ENCODE measurements at regions not wholly inside any gene's neighbourhood (a gene's known extent, or its start where the extent isn't known, plus 50 kb on each side); places are given as distances from the start of the nearest gene placed in this dataset.

DNA sequence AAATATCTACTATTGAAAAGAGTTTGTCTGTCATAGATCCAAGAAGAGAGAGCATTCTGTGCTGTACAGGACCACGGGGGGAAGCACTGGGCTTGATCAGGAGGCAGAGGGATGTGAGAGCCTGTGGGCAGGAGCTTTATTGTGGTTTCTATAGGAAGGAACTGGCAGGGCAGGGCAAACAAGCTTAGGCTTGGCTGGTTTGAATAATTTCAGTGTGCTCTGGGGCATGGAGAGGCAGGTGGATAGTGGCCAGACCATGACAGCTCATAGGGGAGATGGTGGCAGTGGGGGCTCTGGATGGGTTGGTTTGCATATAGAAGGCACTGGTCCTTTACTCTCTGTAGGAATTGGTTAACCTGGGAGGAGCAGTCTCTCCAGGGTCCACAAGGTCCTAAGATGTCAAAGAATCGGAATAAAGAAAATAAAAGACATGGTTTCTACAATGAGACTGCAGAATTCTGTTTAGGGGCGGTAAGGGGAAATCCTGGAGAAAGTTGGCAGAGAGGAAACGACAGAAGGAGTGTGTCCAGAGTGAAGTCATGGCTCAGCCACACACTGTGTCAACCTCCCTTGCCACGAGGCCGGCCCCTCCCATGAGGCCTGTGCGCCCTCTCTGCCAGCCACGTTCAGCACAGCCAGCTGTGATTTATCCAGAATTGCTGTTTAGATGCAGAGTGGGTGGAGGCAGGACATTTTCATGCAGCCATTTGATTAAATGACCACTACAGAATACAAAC lies 81.7 kb upstream of the PGBD5 start:
- H3K36me3 Mint-ChIP-seq (ENCODE audit: low read depth, unreplicated experiment): peaks cover 4% of the 10 kb centered on the region
- TF ChIP-seq, protein P1, sequence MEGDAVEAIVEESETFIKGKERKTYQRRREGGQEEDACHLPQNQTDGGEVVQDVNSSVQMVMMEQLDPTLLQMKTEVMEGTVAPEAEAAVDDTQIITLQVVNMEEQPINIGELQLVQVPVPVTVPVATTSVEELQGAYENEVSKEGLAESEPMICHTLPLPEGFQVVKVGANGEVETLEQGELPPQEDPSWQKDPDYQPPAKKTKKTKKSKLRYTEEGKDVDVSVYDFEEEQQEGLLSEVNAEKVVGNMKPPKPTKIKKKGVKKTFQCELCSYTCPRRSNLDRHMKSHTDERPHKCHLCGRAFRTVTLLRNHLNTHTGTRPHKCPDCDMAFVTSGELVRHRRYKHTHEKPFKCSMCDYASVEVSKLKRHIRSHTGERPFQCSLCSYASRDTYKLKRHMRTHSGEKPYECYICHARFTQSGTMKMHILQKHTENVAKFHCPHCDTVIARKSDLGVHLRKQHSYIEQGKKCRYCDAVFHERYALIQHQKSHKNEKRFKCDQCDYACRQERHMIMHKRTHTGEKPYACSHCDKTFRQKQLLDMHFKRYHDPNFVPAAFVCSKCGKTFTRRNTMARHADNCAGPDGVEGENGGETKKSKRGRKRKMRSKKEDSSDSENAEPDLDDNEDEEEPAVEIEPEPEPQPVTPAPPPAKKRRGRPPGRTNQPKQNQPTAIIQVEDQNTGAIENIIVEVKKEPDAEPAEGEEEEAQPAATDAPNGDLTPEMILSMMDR (IDR thresholded peaks at IDR 0.05; ENCODE audit: unreplicated experiment): no peak
- no peak overlapping the region for H3K27ac Mint-ChIP-seq (ENCODE audit: unreplicated experiment)
- no peaks in the 10 kb centered on the region for H3K4me1 Mint-ChIP-seq (ENCODE audit: unreplicated experiment)
- H3K4me3 Mint-ChIP-seq (ENCODE audit: unreplicated experiment): no peak overlapping the region
- H3K9me3 Mint-ChIP-seq (ENCODE audit: unreplicated experiment): no peaks in the 10 kb centered on the region
- DNase-seq (ENCODE audit: low spot score): no peak
- H3K27me3 Mint-ChIP-seq (ENCODE audit: unreplicated experiment): no peaks in the 10 kb centered on the region

DNA sequence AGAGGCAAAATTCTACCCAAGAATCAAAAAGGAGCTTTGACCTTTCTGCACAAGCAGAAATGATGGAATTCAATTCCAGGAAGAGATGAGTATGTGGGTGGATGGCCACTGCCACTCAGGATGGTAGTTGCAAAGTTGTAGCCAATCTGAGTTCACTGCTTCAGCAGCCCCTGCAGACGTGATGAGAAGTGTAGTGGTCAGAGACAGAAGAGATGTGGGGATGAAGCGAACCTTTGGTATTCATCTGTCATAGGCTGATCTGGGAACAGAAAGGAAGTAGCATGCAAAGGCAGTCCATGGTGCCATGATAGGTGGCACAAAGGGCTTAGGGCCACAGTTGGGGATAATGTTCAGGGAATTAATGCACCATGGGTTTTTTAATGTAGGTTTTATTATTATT lies 81.1 kb upstream of the PGBD5 start:
- TF ChIP-seq, protein P1 (IDR thresholded peaks at IDR 0.05; ENCODE audit: unreplicated experiment): no peak
- DNase-seq (ENCODE audit: low spot score): no peak
- H3K4me1 Mint-ChIP-seq (ENCODE audit: unreplicated experiment): no peaks in the 10 kb centered on the region
- H3K27ac Mint-ChIP-seq (ENCODE audit: unreplicated experiment): no peak overlapping the region
- H3K9me3 Mint-ChIP-seq (ENCODE audit: unreplicated experiment): no peaks in the 10 kb centered on the region
- no peak overlapping the region for H3K4me3 Mint-ChIP-seq (ENCODE audit: unreplicated experiment)
- H3K36me3 Mint-ChIP-seq (ENCODE audit: low read depth, unreplicated experiment): peaks cover 4% of the 10 kb centered on the region
- no peaks in the 10 kb centered on the region for H3K27me3 Mint-ChIP-seq (ENCODE audit: unreplicated experiment)

DNA sequence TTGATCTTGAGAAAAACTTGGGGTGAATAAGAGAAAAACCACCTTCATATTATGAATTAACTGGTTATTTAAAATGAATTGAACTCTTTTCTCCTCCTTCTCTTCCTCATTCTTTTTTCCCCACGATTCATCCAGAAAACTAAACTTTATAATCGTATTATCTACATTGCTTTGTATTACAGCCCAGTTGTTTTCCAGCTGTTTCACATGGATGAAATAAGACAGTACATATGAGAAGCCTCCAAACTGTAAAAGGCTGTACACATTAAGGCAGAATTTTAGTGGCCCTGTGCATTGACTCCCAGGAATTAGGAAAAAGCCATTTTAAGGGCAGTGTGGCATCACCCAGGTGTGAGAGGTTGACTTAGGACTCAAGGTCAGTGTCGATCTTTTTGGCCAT lies 80.3 kb upstream of the PGBD5 start:
- no peaks in the 10 kb centered on the region for H3K4me1 Mint-ChIP-seq (ENCODE audit: unreplicated experiment)
- no peak overlapping the region for H3K27ac Mint-ChIP-seq (ENCODE audit: unreplicated experiment)
- H3K27me3 Mint-ChIP-seq (ENCODE audit: unreplicated experiment): no peaks in the 10 kb centered on the region

DNA sequence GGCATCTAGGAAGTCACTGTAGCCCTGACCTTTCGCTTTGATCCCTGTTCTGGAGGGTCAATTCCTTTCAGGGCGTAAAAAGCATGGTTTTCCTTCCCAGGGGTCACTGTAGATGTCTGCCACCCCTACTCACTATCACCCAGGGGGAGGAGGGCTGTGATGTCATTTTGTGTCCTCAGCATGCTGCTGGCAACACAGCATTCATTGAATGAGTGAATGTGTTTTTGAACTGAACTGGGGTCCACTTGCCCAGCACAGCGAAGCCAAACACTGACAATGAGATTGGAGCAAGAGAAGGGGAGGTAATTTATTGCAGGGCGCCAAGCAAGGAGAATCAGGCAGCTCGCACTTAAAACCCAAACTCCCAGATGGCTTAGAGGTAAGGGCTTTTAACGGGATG lies 78.2 kb upstream of the PGBD5 start:
- Mint-ChIP-seq H3K4me3 (ENCODE audit: unreplicated experiment) (no peak overlapping the region), H3K27me3 (ENCODE audit: unreplicated experiment) (no peaks in the 10 kb centered on the region), H3K36me3 (ENCODE audit: low read depth, unreplicated experiment) (peaks cover 4% of the 10 kb centered on the region), H3K4me1 (ENCODE audit: unreplicated experiment) (no peaks in the 10 kb centered on the region), H3K9me3 (ENCODE audit: unreplicated experiment) (no peaks in the 10 kb centered on the region), H3K27ac (ENCODE audit: unreplicated experiment) (no peak overlapping the region)
- DNase-seq (ENCODE audit: low spot score): no peak
- TF ChIP-seq, protein P1 (IDR thresholded peaks at IDR 0.05; ENCODE audit: unreplicated experiment): no peak

More for the DNA sequence above, 80.3 kb upstream of the PGBD5 start:
- H3K9me3 Mint-ChIP-seq (ENCODE audit: unreplicated experiment): no peaks in the 10 kb centered on the region
- TF ChIP-seq, protein P1 (IDR thresholded peaks at IDR 0.05; ENCODE audit: unreplicated experiment): no peak
- peaks cover 4% of the 10 kb centered on the region for H3K36me3 Mint-ChIP-seq (ENCODE audit: low read depth, unreplicated experiment)
- no peak for DNase-seq (ENCODE audit: low spot score)
- H3K4me3 Mint-ChIP-seq (ENCODE audit: unreplicated experiment): no peak overlapping the region

DNA sequence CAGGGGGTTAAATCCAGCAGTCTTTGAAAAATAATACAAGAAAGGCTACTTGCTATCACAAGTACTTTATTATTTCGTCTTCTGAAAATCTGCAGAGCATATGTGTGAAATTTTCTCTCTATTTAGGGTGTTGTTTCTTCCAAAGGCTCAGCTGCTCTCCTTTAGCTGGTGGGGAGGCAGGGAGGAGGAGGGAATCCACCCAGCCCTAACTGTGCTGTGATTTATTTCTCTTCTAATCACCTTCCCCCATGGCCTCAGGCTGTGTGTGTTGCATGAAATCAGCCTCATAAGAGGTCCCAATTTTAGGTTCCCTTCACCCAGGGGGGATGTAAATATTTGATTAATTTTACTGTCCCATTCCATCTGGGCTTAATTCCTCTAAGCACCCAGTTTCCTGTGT lies 77.6 kb upstream of the PGBD5 start:
- DNase-seq (ENCODE audit: low spot score): no peak
- Mint-ChIP-seq H3K36me3 (ENCODE audit: low read depth, unreplicated experiment) (peaks cover 4% of the 10 kb centered on the region), H3K4me3 (ENCODE audit: unreplicated experiment) (no peak overlapping the region), H3K27ac (ENCODE audit: unreplicated experiment) (no peak overlapping the region), H3K27me3 (ENCODE audit: unreplicated experiment) (no peaks in the 10 kb centered on the region), H3K4me1 (ENCODE audit: unreplicated experiment) (no peaks in the 10 kb centered on the region), H3K9me3 (ENCODE audit: unreplicated experiment) (no peaks in the 10 kb centered on the region)
- TF ChIP-seq, protein P1 (IDR thresholded peaks at IDR 0.05; ENCODE audit: unreplicated experiment): no peak
